ENCODE measurements at regions not wholly inside any gene's neighbourhood (a gene's known extent, or its start where the extent isn't known, plus 50 kb on each side); places are given as distances from the start of the nearest gene placed in this dataset.

DNA sequence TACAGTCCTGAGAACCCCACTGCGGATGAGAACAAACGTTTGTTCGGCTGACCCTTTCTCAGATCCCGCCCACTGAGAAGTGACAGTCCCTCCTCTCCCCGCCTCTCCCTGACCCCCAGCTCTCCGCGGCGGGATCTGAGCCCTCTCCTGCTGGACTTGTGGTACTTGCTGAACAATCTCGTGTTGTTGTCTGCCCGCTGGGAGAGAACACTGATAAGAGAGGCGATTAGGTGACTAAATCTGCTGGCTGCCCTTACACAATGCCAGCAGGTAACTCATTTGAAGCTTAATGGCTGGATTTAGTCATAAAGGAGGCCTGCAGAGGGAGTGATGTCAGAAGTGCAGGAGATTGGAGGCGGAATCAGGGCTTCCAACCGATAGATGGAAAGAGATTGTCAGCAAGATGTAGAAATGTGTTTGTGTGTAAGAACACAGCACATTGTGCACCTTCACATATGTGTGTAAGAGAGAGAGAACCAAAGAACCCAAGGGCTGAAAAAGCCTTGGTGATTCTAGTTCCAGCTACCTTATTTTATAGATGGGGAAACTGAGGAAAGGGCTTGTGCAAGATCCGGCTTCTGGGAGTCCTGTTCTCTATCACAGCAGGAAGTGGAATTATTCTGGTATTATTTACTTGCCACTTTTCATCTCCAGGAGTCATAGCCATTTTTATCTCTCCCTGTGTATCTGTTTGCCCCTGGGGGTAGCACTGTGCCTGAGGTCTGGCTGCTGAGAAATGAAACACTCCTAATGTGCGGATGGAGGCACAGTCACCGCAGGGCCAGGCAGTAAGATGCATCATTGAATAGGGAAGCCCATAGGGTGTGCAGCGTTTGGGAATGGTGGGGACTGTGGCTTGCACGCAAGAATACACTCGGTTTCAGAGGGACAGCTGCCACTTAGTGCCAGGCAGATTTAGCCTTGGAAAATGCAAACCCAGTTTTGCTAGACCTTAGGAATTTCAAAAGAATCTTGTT, 203.7 kb upstream of the MSX2 start:
- no peak overlapping the region for H3K27ac ChIP-seq
- H3K36me3 ChIP-seq (ENCODE audit: insufficient read depth in 1 of 2, low read depth in 1 of 2) = no peaks in the 10 kb centered on the region
- DNase-seq = no peak
- TF ChIP-seq, protein P1, sequence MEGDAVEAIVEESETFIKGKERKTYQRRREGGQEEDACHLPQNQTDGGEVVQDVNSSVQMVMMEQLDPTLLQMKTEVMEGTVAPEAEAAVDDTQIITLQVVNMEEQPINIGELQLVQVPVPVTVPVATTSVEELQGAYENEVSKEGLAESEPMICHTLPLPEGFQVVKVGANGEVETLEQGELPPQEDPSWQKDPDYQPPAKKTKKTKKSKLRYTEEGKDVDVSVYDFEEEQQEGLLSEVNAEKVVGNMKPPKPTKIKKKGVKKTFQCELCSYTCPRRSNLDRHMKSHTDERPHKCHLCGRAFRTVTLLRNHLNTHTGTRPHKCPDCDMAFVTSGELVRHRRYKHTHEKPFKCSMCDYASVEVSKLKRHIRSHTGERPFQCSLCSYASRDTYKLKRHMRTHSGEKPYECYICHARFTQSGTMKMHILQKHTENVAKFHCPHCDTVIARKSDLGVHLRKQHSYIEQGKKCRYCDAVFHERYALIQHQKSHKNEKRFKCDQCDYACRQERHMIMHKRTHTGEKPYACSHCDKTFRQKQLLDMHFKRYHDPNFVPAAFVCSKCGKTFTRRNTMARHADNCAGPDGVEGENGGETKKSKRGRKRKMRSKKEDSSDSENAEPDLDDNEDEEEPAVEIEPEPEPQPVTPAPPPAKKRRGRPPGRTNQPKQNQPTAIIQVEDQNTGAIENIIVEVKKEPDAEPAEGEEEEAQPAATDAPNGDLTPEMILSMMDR (IDR thresholded peaks at IDR 0.05) = no peak
- intact Hi-C loops (cut with DNase I) = no loop called here
- whole genome bisulfite sequencing, 3 donors = 45 to 53% (median 52%) methylated on average over 19 of the region's 19 CpGs
- H3K27me3 ChIP-seq (ENCODE audit: insufficient read depth in 3 of 3, low read length in 2 of 3) = peaks cover 0 to 5% (median 2%) of the 10 kb centered on the region in 3 donors
- no peak overlapping the region for H3K4me3 ChIP-seq
- no peaks in the 10 kb centered on the region for H3K4me1 ChIP-seq
- ATAC-seq = no peak
- H3K9me3 ChIP-seq = no peaks in the 10 kb centered on the region

DNA sequence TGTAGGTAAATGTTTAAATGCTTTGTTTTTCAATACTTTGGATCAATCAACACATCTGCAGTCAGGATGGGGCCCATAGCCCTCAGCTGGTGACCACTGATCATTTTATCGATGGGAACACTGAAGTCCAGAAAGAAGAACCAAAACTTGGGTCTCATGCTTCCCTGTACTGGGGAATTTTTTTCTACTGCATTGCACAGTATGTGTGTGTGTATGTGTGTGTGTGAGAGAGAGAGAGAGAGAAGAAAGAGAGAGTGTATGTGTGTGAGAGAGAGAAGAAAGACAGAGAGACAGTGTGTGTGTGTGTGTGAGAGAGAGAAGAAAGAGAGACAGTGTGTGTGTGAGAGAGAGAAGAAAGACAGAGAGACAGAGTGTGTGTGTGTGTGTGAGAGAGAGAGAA, 202.9 kb upstream of the MSX2 start:
- TF ChIP-seq, protein P1 (IDR thresholded peaks at IDR 0.05) = no peak
- WGBS, 3 donors = 91 to 93% (median 93%) methylated on average over 1 of the region's 1 CpG
- H3K36me3 ChIP-seq (ENCODE audit: insufficient read depth in 1 of 2, low read depth in 1 of 2) = no peaks in the 10 kb centered on the region
- no peaks in the 10 kb centered on the region for H3K4me1 ChIP-seq
- no peak overlapping the region for H3K27ac ChIP-seq
- ATAC-seq (no peak), DNase-seq (no peak)
- intact Hi-C loops (cut with DNase I) = no loop called here
- H3K27me3 ChIP-seq (ENCODE audit: insufficient read depth in 3 of 3, low read length in 2 of 3) = peaks cover 0 to 5% (median 2%) of the 10 kb centered on the region in 3 donors
- no peaks in the 10 kb centered on the region for H3K9me3 ChIP-seq
- no peak overlapping the region for H3K4me3 ChIP-seq

DNA sequence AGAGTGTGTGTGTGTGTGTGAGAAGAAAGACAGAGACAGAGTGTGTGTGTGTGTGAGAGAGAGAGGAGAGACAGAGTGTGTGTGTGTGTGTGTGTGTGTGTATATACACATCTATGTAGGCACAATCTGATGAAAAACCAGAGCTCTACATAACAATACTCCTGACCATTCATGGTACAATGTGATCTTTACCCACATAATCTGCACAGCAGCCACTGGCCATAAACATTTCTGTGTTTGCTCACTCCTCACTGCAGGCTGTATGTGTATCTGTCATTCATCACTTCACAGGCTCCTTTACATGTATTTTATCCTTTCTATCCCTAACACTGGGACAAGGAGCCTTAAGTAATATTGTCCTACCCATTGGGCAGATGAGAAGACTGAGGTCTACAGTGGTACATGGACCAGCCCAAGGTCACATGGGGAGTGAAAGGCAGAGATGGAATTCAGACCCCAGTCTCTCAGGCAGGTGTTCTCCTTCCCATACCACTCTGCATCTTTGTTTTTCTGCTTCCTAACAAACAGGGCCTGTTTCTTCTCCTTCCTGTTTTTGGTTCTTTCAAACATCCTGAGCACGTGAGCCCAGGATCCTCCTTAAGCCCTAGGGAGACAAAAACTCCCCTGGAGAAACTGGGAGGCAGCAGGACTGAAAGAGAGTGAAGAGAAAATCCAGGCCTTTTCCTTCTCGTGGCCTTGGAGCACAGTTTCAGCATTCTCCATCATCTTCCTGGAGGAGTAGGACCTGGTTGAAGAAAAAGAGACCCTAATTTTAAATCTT, 201.7 kb upstream of the MSX2 start:
- TF ChIP-seq, protein P1 (IDR thresholded peaks at IDR 0.05) = no peak
- ATAC-seq (no peak), DNase-seq (no peak)
- H3K4me1 ChIP-seq = no peaks in the 10 kb centered on the region
- H3K27me3 ChIP-seq (ENCODE audit: insufficient read depth in 3 of 3, low read length in 2 of 3) = peaks cover 0 to 5% (median 2%) of the 10 kb centered on the region in 3 donors
- no peaks in the 10 kb centered on the region for H3K9me3 ChIP-seq
- intact Hi-C loops (cut with DNase I) = no loop called here
- WGBS, 3 donors = 43 to 56% (median 49%) methylated on average over 2 of the region's 2 CpGs
- no peak overlapping the region for H3K27ac ChIP-seq
- H3K36me3 ChIP-seq (ENCODE audit: insufficient read depth in 1 of 2, low read depth in 1 of 2) = no peaks in the 10 kb centered on the region
- no peak overlapping the region for H3K4me3 ChIP-seq

GRCh38 chr5:174523311-174524071, 200.9 kb upstream of the MSX2 start:
- no peaks in the 10 kb centered on the region for H3K4me1 ChIP-seq
- WGBS, 3 donors = 53 to 66% (median 58%) methylated on average over 6 of the region's 6 CpGs
- DNase-seq (no peak), ATAC-seq (no peak)
- H3K27me3 ChIP-seq (ENCODE audit: insufficient read depth in 3 of 3, low read length in 2 of 3) = peaks cover 0 to 5% (median 0%) of the 10 kb centered on the region in 3 donors
- TF ChIP-seq, protein P1 (IDR thresholded peaks at IDR 0.05) = no peak
- no peak overlapping the region for H3K27ac ChIP-seq
- H3K4me3 ChIP-seq = no peak overlapping the region
- no peaks in the 10 kb centered on the region for H3K36me3 ChIP-seq (ENCODE audit: insufficient read depth in 1 of 2, low read depth in 1 of 2)
- intact Hi-C loops (cut with DNase I) = no loop called here
- H3K9me3 ChIP-seq = no peaks in the 10 kb centered on the region

Measured in psoas muscle (tissue), 7 donors.